HG03045 (cell line): ENCODE measurements at regions not wholly inside any gene's neighbourhood (a gene's known extent, or its start where the extent isn't known, plus 50 kb on each side); places are given as distances from the start of the nearest gene placed in this dataset.
"Not testable (repeated sequence)": the region's sequence is repeated elsewhere in the genome, so short reads cannot be mapped to it uniquely, and the experiment has no call there.

Experiments
- ATAC-seq: cut with Tn5 transposase; IDR thresholded peaks from one replicate; pipeline ENCODE4 v1.9.1; 2021; ENCODE audit warnings: mild to moderate bottlenecking, moderate library complexity; ENCODE audit not compliant: unreplicated experiment

DNA sequence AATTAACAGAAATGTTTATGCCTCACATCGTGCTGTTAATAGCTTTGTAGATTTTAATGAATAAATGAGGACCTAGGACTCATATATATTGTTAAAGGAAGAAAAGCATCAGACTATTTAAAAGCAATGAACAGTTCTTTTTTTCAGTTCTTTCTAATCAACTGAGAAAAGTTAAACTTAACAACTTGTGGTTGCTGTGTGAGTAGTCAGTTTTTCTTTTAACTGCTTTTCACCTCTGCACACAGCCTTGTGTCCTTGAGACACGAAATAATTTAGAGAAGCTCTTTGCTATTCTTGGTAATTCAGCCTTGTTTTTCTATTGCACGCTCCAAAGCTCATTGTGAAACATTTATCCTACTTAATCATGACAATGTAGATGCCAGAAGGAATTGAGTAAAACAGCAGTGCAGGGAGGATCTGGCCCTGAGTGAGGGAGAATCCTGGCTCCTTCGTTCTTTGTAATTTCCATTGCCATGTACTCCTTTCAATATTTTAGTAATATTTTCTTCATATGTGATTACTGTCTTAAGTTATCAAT lies 499.0 kb downstream of the PYDC2 start:
- ATAC-seq = no peak

DNA sequence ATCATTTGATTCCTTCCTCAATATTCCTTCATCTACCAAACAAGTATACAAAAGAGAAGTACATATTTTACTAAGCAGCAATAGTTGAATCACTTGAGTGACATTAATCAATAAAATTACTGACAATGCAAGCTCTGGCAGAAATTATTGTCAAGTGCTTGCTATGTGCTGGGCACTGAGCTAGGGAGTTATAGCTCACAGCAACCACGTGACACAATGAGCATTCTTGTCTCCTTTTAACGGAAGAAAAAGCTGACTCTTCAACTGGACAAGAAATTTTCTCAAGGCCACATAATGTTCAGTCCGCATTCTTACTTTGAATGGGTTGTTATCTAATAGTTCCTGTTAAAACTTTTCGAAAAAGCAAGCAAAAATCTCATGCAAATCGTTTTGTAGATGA lies 500.1 kb downstream of the PYDC2 start:
- ATAC-seq = no peak

DNA sequence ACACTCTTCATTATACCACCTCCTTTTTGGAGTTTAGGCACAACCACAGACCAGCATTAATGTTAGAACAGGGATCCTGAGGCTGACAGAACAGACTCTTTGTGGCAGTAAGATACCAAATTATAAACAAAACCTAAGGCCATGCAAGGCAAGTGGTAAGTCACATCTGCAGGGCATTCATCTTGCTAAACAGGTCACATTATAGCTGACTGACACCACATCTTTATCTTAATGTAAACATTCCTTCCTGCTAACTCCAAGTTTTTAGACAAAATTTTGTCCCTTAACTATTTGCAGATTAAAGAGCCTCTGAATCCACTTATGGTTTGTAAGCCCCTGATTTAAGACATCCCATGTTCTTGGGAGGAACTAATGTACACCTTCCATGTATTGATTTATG lies 500.6 kb downstream of the PYDC2 start:
- ATAC-seq = no peak

DNA sequence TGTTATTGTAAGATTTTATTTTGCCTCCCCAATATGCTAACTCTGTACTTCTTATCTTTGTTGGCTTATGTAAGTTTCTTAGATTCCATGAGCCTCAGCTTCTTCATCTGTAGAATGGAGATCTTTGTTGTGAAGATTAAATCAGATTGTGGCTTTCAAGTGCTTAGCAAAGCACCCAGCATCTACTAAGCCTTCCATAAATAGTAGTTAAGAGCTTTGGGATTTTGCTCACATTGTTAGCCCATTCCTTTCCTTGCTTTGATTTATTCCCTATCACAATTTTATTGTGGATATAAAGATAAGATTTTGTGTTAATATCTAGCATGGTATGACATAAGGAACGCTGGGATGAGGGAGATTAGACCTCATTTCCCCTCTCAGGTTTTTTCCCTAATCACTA lies 501.4 kb downstream of the PYDC2 start:
- no peak for ATAC-seq

DNA sequence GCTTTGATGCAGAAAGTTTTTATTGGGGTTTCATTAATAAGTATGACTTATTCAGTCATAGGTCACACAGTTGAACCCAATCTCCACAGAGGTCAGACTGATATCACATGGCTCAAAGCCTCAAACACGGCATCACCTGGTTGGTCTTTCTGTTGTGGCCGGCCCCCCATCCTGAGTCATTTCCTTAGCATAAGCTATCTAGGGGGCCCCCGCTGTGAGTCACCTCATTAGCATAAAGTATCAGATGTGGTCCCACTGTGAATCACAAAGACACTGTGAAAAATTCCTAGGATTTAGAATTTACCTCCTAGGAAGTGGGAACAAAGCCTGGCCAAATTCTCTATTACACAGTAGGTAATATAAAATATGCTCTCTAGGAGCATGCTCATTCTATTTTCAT lies 502.2 kb downstream of the PYDC2 start:
- ATAC-seq = no peak

DNA sequence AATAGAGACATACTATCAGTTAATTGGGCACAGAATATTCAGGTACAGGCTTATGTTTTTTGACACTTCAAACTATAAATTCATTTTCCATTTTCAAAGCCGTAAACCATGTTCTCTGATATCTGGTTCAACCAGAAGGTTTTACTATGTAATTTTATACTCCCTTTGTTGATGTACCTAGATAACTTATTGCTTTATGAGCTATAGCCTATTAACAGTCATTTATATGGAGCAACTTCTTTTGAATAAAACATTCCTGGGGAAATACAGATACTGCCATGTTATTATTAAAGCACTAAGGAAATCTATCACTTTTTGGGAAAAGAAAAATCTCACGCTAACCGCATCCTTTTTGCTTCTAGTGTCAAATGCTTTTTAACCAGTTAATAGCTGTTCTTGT lies 505.6 kb downstream of the PYDC2 start:
- ATAC-seq = no peak

DNA sequence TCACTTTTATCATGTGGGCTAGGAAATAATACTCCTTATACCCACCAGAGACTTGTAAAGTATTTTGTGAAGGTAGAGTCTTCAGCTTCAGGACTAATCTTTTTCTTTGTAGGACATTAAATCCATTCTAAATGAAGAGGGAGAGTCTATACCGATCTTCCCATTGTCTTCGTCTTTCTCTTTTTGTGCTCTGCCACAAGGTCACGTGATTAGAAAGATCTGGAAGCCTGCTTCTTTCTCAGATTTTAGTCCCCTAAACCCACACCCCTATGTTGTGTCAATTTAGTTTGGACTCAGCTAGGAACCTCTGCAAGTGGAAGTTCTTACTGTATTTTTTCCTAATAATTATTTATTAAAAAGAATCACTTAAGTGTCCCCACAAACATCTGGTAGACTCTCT lies 507.3 kb downstream of the PYDC2 start:
- ATAC-seq = no peak

- peak; percentile 48 for ATAC-seq
Observed at GRCh38 chr3:191972714-191973398, 511.9 kb downstream of the PYDC2 start.

GRCh38 chr3:191973820-191974219 lies 512.9 kb downstream of the PYDC2 start:
- ATAC-seq = no peak

GRCh38 chr3:191975936-191976335 lies 515.0 kb downstream of the PYDC2 start:
- no peak for ATAC-seq

GRCh38 chr3:191980443-191980842 lies 519.5 kb downstream of the PYDC2 start:
- no peak for ATAC-seq

- no peak for ATAC-seq
Observed at GRCh38 chr3:191982481-191982880, 521.5 kb downstream of the PYDC2 start.

GRCh38 chr3:191985691-191986090 lies 524.7 kb downstream of the PYDC2 start:
- no peak for ATAC-seq

- ATAC-seq = no peak
Observed at GRCh38 chr3:191987831-191988350, 526.9 kb downstream of the PYDC2 start.

DNA sequence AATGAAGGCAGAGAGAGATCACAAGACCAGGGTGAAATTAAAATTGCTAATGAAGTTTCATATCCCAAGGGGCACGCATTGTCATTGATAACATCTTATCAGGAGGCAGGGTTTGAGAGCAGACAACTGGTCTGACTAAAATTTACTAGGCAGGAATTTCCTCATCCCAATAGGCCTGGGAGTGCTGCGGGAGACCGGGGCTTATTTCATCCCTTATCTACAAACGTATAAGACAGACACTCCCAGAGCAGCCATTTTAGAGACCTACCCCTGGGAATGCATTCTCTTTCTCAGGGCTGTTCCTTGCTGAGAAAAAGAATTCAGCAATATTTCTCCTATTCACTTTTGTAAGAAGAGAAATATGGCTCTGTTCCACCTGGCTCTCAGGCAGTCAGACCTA lies 533.0 kb downstream of the PYDC2 start:
- ATAC-seq = not testable (repeated sequence)

DNA sequence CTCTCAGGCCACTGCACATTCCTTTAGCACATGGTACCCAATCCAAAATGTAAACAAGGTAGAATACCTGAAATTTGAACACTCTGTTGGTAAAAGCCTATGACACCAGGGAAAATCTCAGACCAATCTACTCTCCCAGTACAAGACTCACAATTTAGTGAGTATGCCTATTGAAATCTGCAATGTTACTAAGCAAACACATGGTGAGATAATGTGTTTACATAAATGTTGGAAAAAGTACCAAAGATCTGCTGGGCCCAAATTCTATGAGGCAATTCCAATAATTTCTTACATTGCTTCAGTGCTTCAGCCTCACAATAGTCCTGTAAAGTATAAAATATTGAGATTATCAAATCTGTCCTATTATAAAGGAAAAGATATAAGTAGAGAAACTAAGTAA lies 536.1 kb downstream of the PYDC2 start:
- ATAC-seq = no peak

DNA sequence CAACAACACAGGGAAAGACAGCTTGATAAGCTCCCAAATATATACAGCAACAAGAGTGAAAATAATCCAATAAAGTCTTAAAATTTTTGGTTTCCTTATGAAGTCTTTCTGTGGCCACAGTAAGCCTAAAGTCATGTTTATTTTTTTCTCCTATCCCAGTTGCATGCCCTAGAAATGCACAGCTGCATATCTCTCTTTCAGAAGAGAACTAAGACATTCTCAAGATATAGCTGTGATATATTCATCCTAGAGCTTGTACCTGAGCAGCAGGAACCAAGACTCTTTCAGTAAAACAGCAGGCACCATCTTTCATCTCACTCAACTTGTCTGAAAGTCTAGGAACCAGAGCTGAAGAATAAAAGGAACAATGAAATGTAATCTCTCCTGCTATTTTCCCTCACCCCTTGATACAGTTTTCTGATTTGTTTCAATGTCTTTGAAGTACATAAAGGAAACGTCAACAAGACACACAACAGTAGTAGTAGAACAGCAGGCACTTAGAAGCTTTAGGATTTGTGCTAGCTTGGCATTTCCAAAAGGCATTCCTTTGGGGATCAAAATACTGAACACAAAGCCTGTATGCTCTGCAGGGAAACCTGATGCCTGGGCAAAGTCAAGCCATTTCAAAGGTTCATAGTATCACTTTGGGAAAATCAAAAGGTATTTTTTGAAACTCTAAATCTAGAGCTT lies 536.8 kb downstream of the PYDC2 start:
- ATAC-seq = no peak

GRCh38 chr3:192001218-192001617 lies 540.3 kb downstream of the PYDC2 start:
- ATAC-seq = no peak

GRCh38 chr3:192005989-192006388 lies 545.0 kb downstream of the PYDC2 start:
- ATAC-seq = no peak

- no peak for ATAC-seq
Observed at GRCh38 chr3:192009903-192010302, 548.9 kb downstream of the PYDC2 start.

- ATAC-seq = no peak
Observed at GRCh38 chr3:192010490-192010889, 549.5 kb downstream of the PYDC2 start.

- ATAC-seq = no peak
Observed at GRCh38 chr3:192011137-192011536, 550.2 kb downstream of the PYDC2 start.
